ENCODE measurements at regions not wholly inside any gene's neighbourhood (a gene's known extent, or its start where the extent isn't known, plus 50 kb on each side); places are given as distances from the start of the nearest gene placed in this dataset.

- Histone ChIP-seq H3K4me1 (ENCODE audit: control insufficient read depth, extremely low read depth, insufficient read depth, low read length) (no peaks in the 10 kb centered on the region), H3K36me3 (ENCODE audit: control insufficient read depth in 2 of 2, extremely low read depth in 1 of 2, insufficient read depth in 2 of 2, low read length in 2 of 2) (no peaks in the 10 kb centered on the region), H4K20me1 (ENCODE audit: control insufficient read depth, extremely low read depth, insufficient read depth, low read length) (no peaks in the 10 kb centered on the region), H3K9me1 (ENCODE audit: control insufficient read depth, extremely low read depth, insufficient read depth, low read length) (no peaks in the 10 kb centered on the region), H3K9me3 (ENCODE audit: control insufficient read depth, low read depth, low read length) (no peaks in the 10 kb centered on the region), H3K79me2 (ENCODE audit: control insufficient read depth, insufficient read depth, low read length) (no peaks in the 10 kb centered on the region), H3K9ac (ENCODE audit: control insufficient read depth, extremely low read depth, insufficient read depth, low read length) (no peak overlapping the region), H3K4me2 (ENCODE audit: control insufficient read depth, extremely low read depth, insufficient read depth, low read depth, low read length) (no peak overlapping the region), H3K27me3 (ENCODE audit: control insufficient read depth, extremely low read depth, insufficient read depth, low read length) (no peaks in the 10 kb centered on the region), H3K27ac (ENCODE audit: control insufficient read depth, insufficient read depth, low read length) (no peak overlapping the region), H2AFZ (ENCODE audit: control insufficient read depth, low read length) (no peak overlapping the region), H3K4me3 (ENCODE audit: control insufficient read depth in 2 of 3, extremely low read depth in 1 of 3, insufficient read depth in 2 of 3, low read depth in 1 of 3, low read length in 3 of 3) (no peak overlapping the region)
- no peak for FAIRE-seq
- no peak for DNase-seq (ENCODE audit: low read depth, low spot score)
- TF ChIP-seq CTCF (optimal IDR thresholded peaks at IDR 0.05 in 1 of 3, IDR thresholded peaks at IDR 0.05 in 1 of 3, conservative IDR thresholded peaks at IDR 0.05 in 1 of 3; ENCODE audit: extremely low read depth in 1 of 3, insufficient read depth in 2 of 3, low read length in 3 of 3) (no peak), EZH2 (IDR thresholded peaks at IDR 0.05; ENCODE audit: low read length) (no peak)
- dilution Hi-C loops (cut with MboI; ENCODE audit: extremely low pct_ligation_motif_present, low sequenced_read_pairs): loop anchor here (10.0 kb wide), 1 partner anchor 753 kb away; no protein-coding TSS in a partner anchor
Observed at GRCh38 chr1:214127705-214128104, 139.9 kb downstream of the PROX1 start.

GRCh38 chr1:214135886-214136285 is 145.1 kb upstream of the SMYD2 start:
- Histone ChIP-seq H3K36me3 (ENCODE audit: control insufficient read depth in 2 of 2, extremely low read depth in 1 of 2, insufficient read depth in 2 of 2, low read length in 2 of 2) (no peaks in the 10 kb centered on the region), H3K27me3 (ENCODE audit: control insufficient read depth, extremely low read depth, insufficient read depth, low read length) (no peaks in the 10 kb centered on the region), H2AFZ (ENCODE audit: control insufficient read depth, low read length) (no peak overlapping the region), H3K4me2 (ENCODE audit: control insufficient read depth, extremely low read depth, insufficient read depth, low read depth, low read length) (no peak overlapping the region), H3K27ac (ENCODE audit: control insufficient read depth, insufficient read depth, low read length) (no peak overlapping the region), H3K9me1 (ENCODE audit: control insufficient read depth, extremely low read depth, insufficient read depth, low read length) (no peaks in the 10 kb centered on the region), H3K9ac (ENCODE audit: control insufficient read depth, extremely low read depth, insufficient read depth, low read length) (no peak overlapping the region), H3K79me2 (ENCODE audit: control insufficient read depth, insufficient read depth, low read length) (no peaks in the 10 kb centered on the region), H3K9me3 (ENCODE audit: control insufficient read depth, low read depth, low read length) (no peaks in the 10 kb centered on the region), H3K4me3 (ENCODE audit: control insufficient read depth in 2 of 3, extremely low read depth in 1 of 3, insufficient read depth in 2 of 3, low read depth in 1 of 3, low read length in 3 of 3) (no peak overlapping the region), H3K4me1 (ENCODE audit: control insufficient read depth, extremely low read depth, insufficient read depth, low read length) (no peaks in the 10 kb centered on the region), H4K20me1 (ENCODE audit: control insufficient read depth, extremely low read depth, insufficient read depth, low read length) (no peaks in the 10 kb centered on the region)
- FAIRE-seq (no peak), DNase-seq (ENCODE audit: low read depth, low spot score) (no peak)
- TF ChIP-seq CTCF (optimal IDR thresholded peaks at IDR 0.05 in 1 of 3, IDR thresholded peaks at IDR 0.05 in 1 of 3, conservative IDR thresholded peaks at IDR 0.05 in 1 of 3; ENCODE audit: extremely low read depth in 1 of 3, insufficient read depth in 2 of 3, low read length in 3 of 3) (no peak), EZH2 (IDR thresholded peaks at IDR 0.05; ENCODE audit: low read length) (no peak)
- dilution Hi-C loops (cut with MboI; ENCODE audit: extremely low pct_ligation_motif_present, low sequenced_read_pairs): no loop called here

All from keratinocyte (primary cell).